ENCODE measurements at regions not wholly inside any gene's neighbourhood (a gene's known extent, or its start where the extent isn't known, plus 50 kb on each side); places are given as distances from the start of the nearest gene placed in this dataset.
"Not testable (repeated sequence)": the region's sequence is repeated elsewhere in the genome, so short reads cannot be mapped to it uniquely, and the experiment has no call there.

GRCh38 chr2:166651991-166652390, 157.9 kb upstream of the SCN7A start:
- H3K27me3 ChIP-seq, result no peaks in the 10 kb centered on the region
- H3K36me3 ChIP-seq, result no peaks in the 10 kb centered on the region
- H3K4me1 ChIP-seq (ENCODE audit: low read depth), result no peaks in the 10 kb centered on the region
- no peak for DNase-seq (ENCODE audit: low read depth in 1 of 2, low spot score in 1 of 2)
- TF ChIP-seq, protein P1, sequence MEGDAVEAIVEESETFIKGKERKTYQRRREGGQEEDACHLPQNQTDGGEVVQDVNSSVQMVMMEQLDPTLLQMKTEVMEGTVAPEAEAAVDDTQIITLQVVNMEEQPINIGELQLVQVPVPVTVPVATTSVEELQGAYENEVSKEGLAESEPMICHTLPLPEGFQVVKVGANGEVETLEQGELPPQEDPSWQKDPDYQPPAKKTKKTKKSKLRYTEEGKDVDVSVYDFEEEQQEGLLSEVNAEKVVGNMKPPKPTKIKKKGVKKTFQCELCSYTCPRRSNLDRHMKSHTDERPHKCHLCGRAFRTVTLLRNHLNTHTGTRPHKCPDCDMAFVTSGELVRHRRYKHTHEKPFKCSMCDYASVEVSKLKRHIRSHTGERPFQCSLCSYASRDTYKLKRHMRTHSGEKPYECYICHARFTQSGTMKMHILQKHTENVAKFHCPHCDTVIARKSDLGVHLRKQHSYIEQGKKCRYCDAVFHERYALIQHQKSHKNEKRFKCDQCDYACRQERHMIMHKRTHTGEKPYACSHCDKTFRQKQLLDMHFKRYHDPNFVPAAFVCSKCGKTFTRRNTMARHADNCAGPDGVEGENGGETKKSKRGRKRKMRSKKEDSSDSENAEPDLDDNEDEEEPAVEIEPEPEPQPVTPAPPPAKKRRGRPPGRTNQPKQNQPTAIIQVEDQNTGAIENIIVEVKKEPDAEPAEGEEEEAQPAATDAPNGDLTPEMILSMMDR (IDR thresholded peaks at IDR 0.05; ENCODE audit: low read depth, low read length), result no peak
- no peak overlapping the region for H3K27ac ChIP-seq
- no peaks in the 10 kb centered on the region for H3K9me3 ChIP-seq (ENCODE audit: low read depth)
- H3K4me3 ChIP-seq, result no peak overlapping the region

DNA sequence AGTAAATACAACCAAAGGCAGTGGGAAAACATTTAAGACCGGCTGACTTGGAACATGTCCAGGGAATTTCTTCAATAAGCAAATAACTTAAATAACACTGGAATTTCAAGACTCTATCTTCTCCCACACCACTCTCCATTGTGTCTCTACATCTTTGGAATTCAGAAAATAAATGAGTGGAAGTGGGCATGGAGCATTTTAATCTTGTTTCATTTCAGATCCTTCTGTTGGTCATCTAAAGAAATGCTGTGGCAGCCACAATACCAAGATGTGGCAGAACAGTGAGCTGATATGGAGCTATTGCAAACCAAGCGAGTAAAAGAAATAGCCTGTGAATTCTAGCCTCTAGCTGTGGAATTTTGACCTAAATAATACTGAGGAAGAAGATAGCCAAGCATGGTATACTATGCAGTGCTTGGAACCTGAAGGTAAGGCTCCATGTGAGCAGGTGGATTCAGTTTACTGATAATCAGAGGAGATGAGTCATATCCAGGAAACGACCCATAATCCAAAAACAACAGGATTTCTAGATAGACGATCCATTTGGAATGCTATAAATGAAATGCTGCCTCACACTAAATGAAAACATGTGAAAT, 157.1 kb upstream of the SCN7A start:
- peak in 1 of 2 donors; percentile 70 for DNase-seq (ENCODE audit: low read depth in 1 of 2, low spot score in 1 of 2)
- Histone ChIP-seq H3K9me3 (ENCODE audit: low read depth) (no peaks in the 10 kb centered on the region), H3K27me3 (no peaks in the 10 kb centered on the region), H3K36me3 (no peaks in the 10 kb centered on the region), H3K4me3 (no peak overlapping the region), H3K27ac (no peak overlapping the region), H3K4me1 (ENCODE audit: low read depth) (no peaks in the 10 kb centered on the region)
- TF ChIP-seq, protein P1 (IDR thresholded peaks at IDR 0.05; ENCODE audit: low read depth, low read length), result no peak

GRCh38 chr2:166647935-166648334, 153.9 kb upstream of the SCN7A start:
- TF ChIP-seq, protein P1 (IDR thresholded peaks at IDR 0.05; ENCODE audit: low read depth, low read length), result no peak
- H3K36me3 ChIP-seq, result no peaks in the 10 kb centered on the region
- H3K27ac ChIP-seq, result no peak overlapping the region
- no peaks in the 10 kb centered on the region for H3K4me1 ChIP-seq (ENCODE audit: low read depth)
- no peak overlapping the region for H3K4me3 ChIP-seq
- H3K9me3 ChIP-seq (ENCODE audit: low read depth), result no peaks in the 10 kb centered on the region
- DNase-seq (ENCODE audit: low read depth in 1 of 2, low spot score in 1 of 2), result no peak
- H3K27me3 ChIP-seq, result no peaks in the 10 kb centered on the region

DNA sequence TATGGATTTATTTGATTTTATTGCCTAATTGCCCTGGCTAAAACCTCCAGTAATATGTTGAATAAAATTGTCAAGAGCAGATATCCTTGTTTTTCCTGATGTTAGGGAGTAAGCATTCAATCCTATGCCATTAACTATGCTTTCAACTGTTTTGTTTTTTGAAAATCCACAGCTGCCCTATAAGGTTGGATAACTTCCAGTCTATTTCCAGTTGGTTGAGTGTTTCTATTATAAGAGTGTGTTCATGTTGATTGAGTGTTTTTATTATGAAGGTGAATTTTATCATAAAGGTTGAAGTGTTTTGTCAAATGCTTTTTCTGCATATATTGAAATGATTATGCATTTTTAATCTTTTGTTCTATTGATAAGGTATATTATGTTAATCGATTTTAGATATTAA, 149.9 kb upstream of the SCN7A start:
- Histone ChIP-seq H3K27me3 (no peaks in the 10 kb centered on the region), H3K36me3 (no peaks in the 10 kb centered on the region), H3K9me3 (ENCODE audit: low read depth) (no peaks in the 10 kb centered on the region), H3K4me3 (no peak overlapping the region), H3K27ac (no peak overlapping the region), H3K4me1 (ENCODE audit: low read depth) (no peaks in the 10 kb centered on the region)
- TF ChIP-seq, protein P1 (IDR thresholded peaks at IDR 0.05; ENCODE audit: low read depth, low read length), result no peak
- no peak for DNase-seq (ENCODE audit: low read depth in 1 of 2, low spot score in 1 of 2)

DNA sequence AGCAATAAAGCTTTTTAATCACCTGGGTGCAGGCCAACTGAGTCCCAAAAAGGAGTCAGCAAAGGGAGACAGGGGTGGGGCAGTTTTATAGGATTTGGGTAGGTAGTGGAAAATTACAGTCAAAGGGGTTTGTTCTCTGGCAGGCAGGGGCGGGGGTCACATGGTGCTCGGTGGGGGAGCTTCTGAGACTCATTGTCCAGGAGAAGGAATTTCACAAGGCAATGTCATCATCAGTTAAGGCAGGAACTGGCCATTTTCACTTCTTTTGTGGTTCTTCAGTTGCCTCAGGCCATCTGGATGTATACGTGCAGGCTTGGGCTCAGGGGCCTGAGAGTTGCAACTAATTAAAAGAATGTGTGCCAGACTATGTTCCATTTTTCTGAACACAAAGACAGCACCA, 147.5 kb upstream of the SCN7A start:
- H3K27me3 ChIP-seq; DNase-seq (ENCODE audit: low read depth in 1 of 2, low spot score in 1 of 2); H3K27ac ChIP-seq; H3K36me3 ChIP-seq; H3K9me3 ChIP-seq (ENCODE audit: low read depth); H3K4me3 ChIP-seq; H3K4me1 ChIP-seq (ENCODE audit: low read depth): not testable (repeated sequence)

- Histone ChIP-seq H3K36me3 (no peaks in the 10 kb centered on the region), H3K4me1 (ENCODE audit: low read depth) (no peaks in the 10 kb centered on the region), H3K9me3 (ENCODE audit: low read depth) (no peaks in the 10 kb centered on the region), H3K27me3 (no peaks in the 10 kb centered on the region), H3K27ac (no peak overlapping the region), H3K4me3 (no peak overlapping the region)
- TF ChIP-seq, protein P1 (IDR thresholded peaks at IDR 0.05; ENCODE audit: low read depth, low read length), result no peak
- DNase-seq (ENCODE audit: low read depth in 1 of 2, low spot score in 1 of 2), result no peak
These were observed 143.0 kb upstream of the SCN7A start for GRCh38 chr2:166637051-166637450.
